ENCODE measurements at regions not wholly inside any gene's neighbourhood (a gene's known extent, or its start where the extent isn't known, plus 50 kb on each side); places are given as distances from the start of the nearest gene placed in this dataset.

- intact Hi-C loops (cut with micrococcal nuclease), result no loop called here
- no peak overlapping the region for H3K27ac ChIP-seq (replicated peaks)
- TF ChIP-seq CTCF (IDR thresholded peaks at IDR 0.05; ENCODE audit: borderline replicate concordance), result no peak
- peaks cover 7% of the 10 kb centered on the region for H3K9me3 ChIP-seq (replicated peaks)
- no peaks in the 10 kb centered on the region for H3K4me1 ChIP-seq
- DNase-seq, result no peak
- H3K27me3 ChIP-seq (ENCODE audit: low read depth), result peaks cover 33% of the 10 kb centered on the region
- H3K4me3 ChIP-seq, result no peak overlapping the region
- H3K36me3 ChIP-seq, result no peaks in the 10 kb centered on the region
Measured at GRCh38 chr22:27552863-27553262, 248.7 kb downstream of the MN1 start.

- TF ChIP-seq CTCF (IDR thresholded peaks at IDR 0.05; ENCODE audit: borderline replicate concordance), result no peak
- no peaks in the 10 kb centered on the region for H3K36me3 ChIP-seq
- H3K27me3 ChIP-seq (ENCODE audit: low read depth), result peaks cover 40% of the 10 kb centered on the region
- no peak for DNase-seq
- H3K4me3 ChIP-seq, result no peak overlapping the region
- H3K9me3 ChIP-seq (replicated peaks), result peaks cover 7% of the 10 kb centered on the region
- H3K4me1 ChIP-seq, result no peaks in the 10 kb centered on the region
- intact Hi-C loops (cut with micrococcal nuclease), result no loop called here
- H3K27ac ChIP-seq (replicated peaks), result no peak overlapping the region
Measured at GRCh38 chr22:27554106-27554811, 247.3 kb downstream of the MN1 start.

- H3K27me3 ChIP-seq (ENCODE audit: low read depth), result peaks cover 40% of the 10 kb centered on the region
- intact Hi-C loops (cut with micrococcal nuclease), result no loop called here
- no peak for TF ChIP-seq CTCF (IDR thresholded peaks at IDR 0.05; ENCODE audit: borderline replicate concordance)
Measured at GRCh38 chr22:27554841-27555456, 246.6 kb downstream of the MN1 start.

GRCh38 chr22:27556371-27556770 lies 245.2 kb downstream of the MN1 start:
- TF ChIP-seq CTCF (IDR thresholded peaks at IDR 0.05; ENCODE audit: borderline replicate concordance), result no peak

More at GRCh38 chr22:27554841-27555456, 246.6 kb downstream of the MN1 start:
- Histone ChIP-seq H3K4me3 (no peak overlapping the region), H3K4me1 (no peaks in the 10 kb centered on the region), H3K36me3 (no peaks in the 10 kb centered on the region), H3K9me3 (replicated peaks) (peaks cover 7% of the 10 kb centered on the region), H3K27ac (replicated peaks) (no peak overlapping the region)
- DNase-seq, result no peak

GRCh38 chr22:27557286-27558008 lies 244.1 kb downstream of the MN1 start:
- intact Hi-C loops (cut with micrococcal nuclease), result no loop called here
- H3K9me3 ChIP-seq (replicated peaks), result peaks cover 7% of the 10 kb centered on the region
- H3K27me3 ChIP-seq (ENCODE audit: low read depth), result peaks cover 35% of the 10 kb centered on the region
- no peak for DNase-seq
- no peak overlapping the region for H3K4me3 ChIP-seq
- H3K4me1 ChIP-seq, result no peaks in the 10 kb centered on the region
- TF ChIP-seq CTCF (IDR thresholded peaks at IDR 0.05; ENCODE audit: borderline replicate concordance), result no peak
- no peak overlapping the region for H3K27ac ChIP-seq (replicated peaks)
- no peaks in the 10 kb centered on the region for H3K36me3 ChIP-seq

More at GRCh38 chr22:27556371-27556770, 245.2 kb downstream of the MN1 start:
- intact Hi-C loops (cut with micrococcal nuclease), result no loop called here
- Histone ChIP-seq H3K4me3 (no peak overlapping the region), H3K9me3 (replicated peaks) (peaks cover 7% of the 10 kb centered on the region), H3K36me3 (no peaks in the 10 kb centered on the region), H3K27ac (replicated peaks) (no peak overlapping the region), H3K27me3 (ENCODE audit: low read depth) (peaks cover 39% of the 10 kb centered on the region), H3K4me1 (no peaks in the 10 kb centered on the region)
- no peak for DNase-seq

Measured in left ventricle myocardium inferior (tissue), 1 donor.